H9 (cell line): ENCODE measurements at regions not wholly inside any gene's neighbourhood (a gene's known extent, or its start where the extent isn't known, plus 50 kb on each side); places are given as distances from the start of the nearest gene placed in this dataset.

ENCODE experiments used
- DNase-seq: peaks from one replicate; pipeline ENCODE4 v3.0.0-alpha.2; 2017
- H2AFZ ChIP-seq: one replicate; pipeline ENCODE4 v1.6.1; 2013; ENCODE audit warnings: mild to moderate bottlenecking, low read length, control low read depth, moderate library complexity
- H2AK5ac ChIP-seq: 2 replicates; pipeline ENCODE4 v1.6.1; 2013; ENCODE audit warnings: low read length, control low read depth, mixed read lengths; ENCODE audit not compliant: insufficient read length
- H2BK120ac ChIP-seq: one replicate; pipeline ENCODE4 v1.6.1; 2013; ENCODE audit warnings: low read depth, mild to moderate bottlenecking, low read length, control low read depth, inconsistent platforms; ENCODE audit not compliant: poor library complexity, severe bottlenecking
- H2BK12ac ChIP-seq: 2 replicates; pipeline ENCODE4 v1.6.1; 2013; ENCODE audit warnings: low read length, control low read depth, mixed read lengths, low read depth; ENCODE audit not compliant: insufficient read length
- H2BK15ac ChIP-seq: 2 replicates; pipeline ENCODE4 v1.6.1; 2013; ENCODE audit warnings: low read depth, low read length, control low read depth
- H2BK20ac ChIP-seq: one replicate; pipeline ENCODE4 v1.6.1; 2013; ENCODE audit warnings: low read depth, mild to moderate bottlenecking, low read length, control low read depth, inconsistent platforms; ENCODE audit not compliant: poor library complexity, severe bottlenecking
- H2BK5ac ChIP-seq: 2 replicates; pipeline ENCODE4 v1.6.1; 2013; ENCODE audit warnings: low read length, control low read depth, mixed read lengths; ENCODE audit not compliant: insufficient read length
- H3K14ac ChIP-seq: 2 replicates; pipeline ENCODE4 v1.6.1; 2013; ENCODE audit warnings: low read length, control low read depth; ENCODE audit not compliant: insufficient read depth
- H3K18ac ChIP-seq: 2 replicates; pipeline ENCODE4 v1.6.1; 2013; ENCODE audit warnings: low read depth, mild to moderate bottlenecking, mixed read lengths, low read length, control low read depth; ENCODE audit not compliant: insufficient read length
- H3K23ac ChIP-seq: 2 replicates; pipeline ENCODE4 v1.6.1; 2013; ENCODE audit warnings: low read length, control low read depth, mixed read lengths, low read depth; ENCODE audit not compliant: insufficient read length
- H3K23me2 ChIP-seq: 2 replicates; pipeline ENCODE4 v1.6.1; 2013; ENCODE audit warnings: low read depth, mild to moderate bottlenecking, mixed read lengths, low read length, control low read depth; ENCODE audit not compliant: insufficient read length, poor library complexity, severe bottlenecking
- H3K27ac ChIP-seq: 2 replicates; pipeline ENCODE4 v1.5.1; 2013; ENCODE audit warnings: low read length, control low read depth, mixed read lengths, low read depth; ENCODE audit not compliant: insufficient read length
- H3K27me3 ChIP-seq: 2 replicates; pipeline ENCODE4 v1.6.1; 2013; ENCODE audit warnings: low read length, control low read depth, inconsistent platforms; ENCODE audit not compliant: insufficient read depth
- H3K4ac ChIP-seq: 2 replicates; pipeline ENCODE4 v1.6.1; 2013; ENCODE audit warnings: low read depth, mild to moderate bottlenecking, control low read depth, inconsistent platforms, low read length, moderate library complexity
- H3K4me1 ChIP-seq: 2 replicates; pipeline ENCODE4 v1.6.1; 2013; ENCODE audit warnings: low read length, control low read depth, inconsistent platforms; ENCODE audit not compliant: insufficient read depth
- H3K4me2 ChIP-seq: 2 replicates; pipeline ENCODE4 v1.6.1; 2013; ENCODE audit warnings: low read length, control low read depth, mixed read lengths; ENCODE audit not compliant: insufficient read length, insufficient read depth
- H3K56ac ChIP-seq: 2 replicates; pipeline ENCODE4 v1.6.1; 2013; ENCODE audit warnings: low read depth, mild to moderate bottlenecking, mixed read lengths, low read length, control low read depth; ENCODE audit not compliant: insufficient read length
- H3K79me1 ChIP-seq: 2 replicates; pipeline ENCODE4 v1.6.1; 2013; ENCODE audit warnings: low read depth, mild to moderate bottlenecking, moderate library complexity, low read length, control low read depth, inconsistent platforms; ENCODE audit not compliant: insufficient read depth, poor library complexity, severe bottlenecking
- H3K79me2 ChIP-seq: 2 replicates; pipeline ENCODE4 v1.6.1; 2013; ENCODE audit warnings: low read length, control low read depth, inconsistent platforms; ENCODE audit not compliant: insufficient read depth
- H3K9ac ChIP-seq: 2 replicates; pipeline ENCODE4 v1.6.1; 2013; ENCODE audit warnings: low read length, control low read depth, mixed read lengths; ENCODE audit not compliant: insufficient read length; ENCODE audit errors: extremely low read depth
- H3K9me3 ChIP-seq: one replicate; pipeline ENCODE4 v1.6.1; 2013; ENCODE audit warnings: low read depth, low read length, inconsistent platforms; ENCODE audit not compliant: control insufficient read depth
- H3T11ph ChIP-seq: one replicate; pipeline ENCODE4 v1.6.1; 2013; ENCODE audit warnings: mild to moderate bottlenecking, low read length, control low read depth, inconsistent platforms
- H4K20me1 ChIP-seq: one replicate; pipeline ENCODE4 v1.6.1; 2013; ENCODE audit not compliant: control insufficient read depth, insufficient read length, insufficient read depth
- H4K5ac ChIP-seq: 2 replicates; pipeline ENCODE4 v1.6.1; 2013; ENCODE audit warnings: low read depth, mild to moderate bottlenecking, mixed read lengths, low read length, control low read depth; ENCODE audit not compliant: insufficient read length
- H4K8ac ChIP-seq: replicated peaks from 2 replicates; pipeline ENCODE4 v1.6.1; 2013; ENCODE audit warnings: low read length, control low read depth, mixed read lengths, low read depth; ENCODE audit not compliant: insufficient read length
- H4K91ac ChIP-seq: 2 replicates; pipeline ENCODE4 v1.6.1; 2013; ENCODE audit warnings: low read depth, mild to moderate bottlenecking, moderate library complexity, mixed read lengths, low read length, control low read depth; ENCODE audit not compliant: insufficient read length
- H3K27ac Mint-ChIP-seq, 3 experiments: 2 replicates in 2 of 3; 3 replicates in 1 of 3; pipeline ENCODE4 v1.8.0; 2020 to 2021; ENCODE audit warnings: mixed read lengths in 3 of 3, mild to moderate bottlenecking in 1 of 3, moderate library complexity in 1 of 3
- H3K27me3 Mint-ChIP-seq: 2 replicates; pipeline ENCODE4 v1.8.0; 2021; ENCODE audit warnings: low read depth, mild to moderate bottlenecking, moderate library complexity, mixed read lengths
- H3K36me3 Mint-ChIP-seq, 3 experiments: 2 replicates in 2 of 3; 3 replicates in 1 of 3; pipeline ENCODE4 v1.8.0; 2020 to 2021; ENCODE audit warnings: low read depth in 3 of 3, mixed read lengths in 3 of 3; ENCODE audit not compliant: insufficient read depth in 1 of 3
- H3K4me1 Mint-ChIP-seq, 2 experiments: 2 replicates each; pipeline ENCODE4 v1.8.0; 2020; ENCODE audit warnings: mixed read lengths in 2 of 2
- H3K4me3 Mint-ChIP-seq, 2 experiments: 2 replicates in 1 of 2; 3 replicates in 1 of 2; pipeline ENCODE4 v1.8.0; 2020 to 2021; ENCODE audit warnings: mild to moderate bottlenecking in 2 of 2, mixed read lengths in 2 of 2, moderate library complexity in 1 of 2
- H3K9me3 Mint-ChIP-seq, 2 experiments: 2 replicates in 1 of 2; 3 replicates in 1 of 2; pipeline ENCODE4 v1.8.0; 2020; ENCODE audit warnings: mild to moderate bottlenecking in 2 of 2, mixed read lengths in 2 of 2, moderate library complexity in 1 of 2
- CTCF ChIP-seq: fragments of 200-600 bp; sonication (generic); conservative IDR thresholded peaks from 3 replicates; pipeline ENCODE4 v1.8.0; 2021; ENCODE audit warnings: antibody characterized with exemption, mild to moderate bottlenecking
- WGBS: extraction: QIAGEN DNeasy Blood & Tissue Kit; methylation state at CpG from one replicate; pipeline ENCODE4 v1.1.7; 2013; ENCODE audit warnings: missing lambda C conversion rate, low lambda C conversion rate, mixed read lengths; ENCODE audit not compliant: insufficient read length; ENCODE audit errors: extremely low coverage; 5-methylcytosine and 5-hydroxymethylcytosine counted together

GRCh38 chr15:39491886-39492490 is 88.9 kb upstream of the THBS1 start:
- H2BK20ac ChIP-seq: no peak overlapping the region
- H3K9me3 Mint-ChIP-seq: no peaks in the 10 kb centered on the region
- H4K8ac ChIP-seq: no peak overlapping the region
- DNase-seq: no peak
- H3K23ac ChIP-seq: no peak overlapping the region
- H3K4ac ChIP-seq: no peak overlapping the region
- H3K4me1 Mint-ChIP-seq: no peaks in the 10 kb centered on the region
- H3K27ac Mint-ChIP-seq: no peak overlapping the region
- H3T11ph ChIP-seq: no peak overlapping the region
- H2AK5ac ChIP-seq: no peak overlapping the region
- no peaks in the 10 kb centered on the region for H4K20me1 ChIP-seq
- no peak overlapping the region for H2BK120ac ChIP-seq
- H3K23me2 ChIP-seq: no peaks in the 10 kb centered on the region
- no peak overlapping the region for H3K4me2 ChIP-seq
- H2BK5ac ChIP-seq: no peak overlapping the region
- H3K4me1 ChIP-seq: no peaks in the 10 kb centered on the region
- H2AFZ ChIP-seq: peak overlapping the region; percentile 22
- no peak overlapping the region for H2BK15ac ChIP-seq
- H3K9ac ChIP-seq: no peak overlapping the region
- no peaks in the 10 kb centered on the region for H3K36me3 Mint-ChIP-seq
- H3K27ac ChIP-seq: no peak overlapping the region
- no peaks in the 10 kb centered on the region for H3K9me3 ChIP-seq
- H3K56ac ChIP-seq: no peak overlapping the region
- no peak overlapping the region for H3K18ac ChIP-seq
- no peak for TF ChIP-seq CTCF
- no peak overlapping the region for H3K4me3 Mint-ChIP-seq
- H4K5ac ChIP-seq: no peak overlapping the region
- H2BK12ac ChIP-seq: no peak overlapping the region
- WGBS: no CpG with 5 or more reads among the region's 4 CpGs
- H3K27me3 Mint-ChIP-seq: no peaks in the 10 kb centered on the region; the same call in 1 of the 2 replicates
- H4K91ac ChIP-seq: no peak overlapping the region
- no peaks in the 10 kb centered on the region for H3K27me3 ChIP-seq
- no peaks in the 10 kb centered on the region for H3K79me1 ChIP-seq
- H3K14ac ChIP-seq: no peak overlapping the region
- H3K79me2 ChIP-seq: no peaks in the 10 kb centered on the region
